K562 (cell line): ENCODE measurements at regions not wholly inside any gene's neighbourhood (a gene's known extent, or its start where the extent isn't known, plus 50 kb on each side); places are given as distances from the start of the nearest gene placed in this dataset.

ENCODE experiments used
- ATAC-seq: fragments of 200-7000 bp; cut with Tn5 transposase; 3 replicates; pipeline ENCODE4 v1.9.1; 2020; ENCODE audit warnings: moderate library complexity
- BruUV-seq: library from RNA; stranded (reverse); fragments of 400-500 nt; replicated peaks from 2 replicates; lab custom pipeline; 2021; lab: Mats Ljungman, UMichigan
- CTCF ChIA-PET: fragments of 300-600 bp; formaldehyde crosslinking; extraction: SDS; loops from one replicate; lab custom pipeline; 2021; ENCODE audit warnings: low intra/inter-chr PET ratio; lab: Yijun Ruan, JAX
- POLR2A ChIA-PET: fragments of 300-600, 350-650 bp; sonication (Branson Sonifier 250); formaldehyde crosslinking; extraction: SDS; loops from one replicate; lab custom pipeline; 2021; ENCODE audit warnings: antibody characterized with exemption, inconsistent platforms; lab: Yijun Ruan, JAX
- DNase-seq, 4 experiments: peaks; one replicate each; pipeline versions ENCODE4 v3.0.0 to v3.0.0-alpha.2; 2011 to 2018; ENCODE audit warnings: low spot score in 3 of 4, mixed read lengths in 3 of 4; ENCODE audit errors: extremely low read depth in 1 of 4
- FAIRE-seq: peaks from 2 replicates; lab custom pipeline; 2011; peaks lifted over from hg19 to GRCh38; lab: Jason Lieb, UNC
- H2AFZ ChIP-seq: 2 replicates; pipeline ENCODE4 v1.6.0; 2011; ENCODE audit warnings: low read depth, low read length, control low read depth, inconsistent platforms
- H3K27ac ChIP-seq: fragments of 200-600 bp; 3 replicates; pipeline ENCODE4 v1.8.0; 2011; ENCODE audit warnings: low read depth, mild to moderate bottlenecking, control low read depth, inconsistent platforms, low read length, moderate library complexity, mixed read lengths; ENCODE audit errors: extremely low read depth
- H3K27me3 ChIP-seq, 2 experiments: fragments of 300-600 bp in 1 of 2; 2 replicates in 1 of 2; 3 replicates in 1 of 2; pipeline versions ENCODE4 v1.6.0 to v1.8.0; 2011; ENCODE audit warnings: inconsistent platforms in 2 of 2, low read length in 2 of 2, mild to moderate bottlenecking in 1 of 2, mixed read lengths in 1 of 2, moderate library complexity in 1 of 2; ENCODE audit not compliant: control insufficient read depth in 2 of 2, insufficient read depth in 2 of 2
- H3K36me3 ChIP-seq: fragments of 300-600 bp; 3 replicates; pipeline ENCODE4 v1.8.0; 2011; ENCODE audit warnings: mild to moderate bottlenecking, low read length, inconsistent platforms; ENCODE audit not compliant: control insufficient read depth, insufficient read depth
- H3K4me1 ChIP-seq, 2 experiments: fragments of 200-600 bp in 1 of 2; replicated peaks in 1 of 2; 2 replicates in 1 of 2; 3 replicates in 1 of 2; pipeline versions ENCODE4 v1.5.1 to v1.8.0; 2011; ENCODE audit warnings: inconsistent platforms in 2 of 2, low read length in 2 of 2, mild to moderate bottlenecking in 1 of 2, mixed read lengths in 1 of 2, moderate library complexity in 1 of 2; ENCODE audit not compliant: control insufficient read depth in 2 of 2, insufficient read depth in 2 of 2
- H3K4me2 ChIP-seq: 2 replicates; pipeline ENCODE4 v1.6.1; 2011; ENCODE audit warnings: low read length, control low read depth, inconsistent platforms, mixed read lengths; ENCODE audit not compliant: insufficient read depth
- H3K4me3 ChIP-seq: fragments of 200-600 bp; sonication (generic), shearing (Covaris generic); 2 replicates; pipeline ENCODE4 v1.5.1; 2016; ENCODE audit warnings: control low read depth, inconsistent platforms
- H3K79me2 ChIP-seq: fragments of 200-600 bp; 3 replicates; pipeline ENCODE4 v1.8.0; 2011; ENCODE audit warnings: low read length, inconsistent platforms; ENCODE audit not compliant: control insufficient read depth, insufficient read depth
- H3K9ac ChIP-seq, 2 experiments: 2 replicates each; pipeline versions ENCODE4 v1.6.0 to v1.6.1; 2011; ENCODE audit warnings: low read depth in 2 of 2, low read length in 2 of 2, control low read depth in 1 of 2, inconsistent platforms in 1 of 2, mild to moderate bottlenecking in 1 of 2, mixed read lengths in 1 of 2; ENCODE audit not compliant: insufficient read depth in 1 of 2
- H3K9me1 ChIP-seq: one replicate; pipeline ENCODE4 v1.6.0; 2011; ENCODE audit warnings: inconsistent platforms, mild to moderate bottlenecking, low read length, moderate library complexity; ENCODE audit not compliant: control insufficient read depth, insufficient read depth
- H3K9me3 ChIP-seq: replicated peaks from 2 replicates; pipeline ENCODE4 v1.5.1; 2011; ENCODE audit warnings: low read depth, low read length, inconsistent platforms; ENCODE audit not compliant: control insufficient read depth, insufficient read depth
- H4K20me1 ChIP-seq: replicated peaks from 2 replicates; pipeline ENCODE4 v1.6.1; 2011; ENCODE audit warnings: low read length, inconsistent platforms, mixed read lengths; ENCODE audit not compliant: control insufficient read depth, insufficient read depth
- ARHGAP35 ChIP-seq: fragments of 450-650 bp; IDR thresholded peaks from 2 replicates; pipeline ENCODE4 v1.6.1; 2018; ENCODE audit not compliant: partially characterized antibody
- ATF1 ChIP-seq, 2 experiments: fragments of 450-650 bp in 1 of 2; IDR thresholded peaks; 2 replicates each; pipeline ENCODE4 v1.6.1; 2016; ENCODE audit warnings: missing compliant biosample characterization in 1 of 2, missing genetic modification characterization in 1 of 2
- CREB5 ChIP-seq: fragments of 250-450 bp; sonication (Bioruptor Pico); IDR thresholded peaks from 2 replicates; pipeline ENCODE4 v1.5.0; 2020; ENCODE audit warnings: mild to moderate bottlenecking
- FOXA1 ChIP-seq: fragments of 450-650 bp; IDR thresholded peaks from 2 replicates; pipeline ENCODE4 v1.6.1; 2016; ENCODE audit warnings: mild to moderate bottlenecking, borderline replicate concordance
- JUNB ChIP-seq: fragments of 450-650 bp; formaldehyde crosslinking; conservative IDR thresholded peaks from 2 replicates; pipeline ENCODE4 v1.4.0; 2020; ENCODE audit warnings: mild to moderate bottlenecking
- JUND ChIP-seq, 2 experiments: IDR thresholded peaks; 2 replicates in 1 of 2; 3 replicates in 1 of 2; pipeline ENCODE4 v1.6.1; 2011; ENCODE audit warnings: borderline replicate concordance in 2 of 2, low read depth in 2 of 2, low read length in 2 of 2, improper control_type of control experiment in 1 of 2, missing biosample characterization in 1 of 2, missing genetic modification characterization in 1 of 2, missing genetic modification reagents in 1 of 2
- KLF10 ChIP-seq: fragments of 250-450 bp; sonication (Bioruptor Pico); IDR thresholded peaks from 2 replicates; pipeline ENCODE4 v1.6.1; 2021; ENCODE audit warnings: matching md5 sums
- NEUROD1 ChIP-seq: fragments of 150-350 bp; IDR thresholded peaks from 2 replicates; pipeline ENCODE4 v1.6.1; 2014; ENCODE audit warnings: borderline replicate concordance, low read length, low read depth; ENCODE audit not compliant: partially characterized antibody
- NR4A1 ChIP-seq, 2 experiments: fragments of 250-450 bp in 1 of 2; fragments of 450-650 bp in 1 of 2; sonication (Bioruptor Pico) in 1 of 2; IDR thresholded peaks; 2 replicates each; pipeline versions ENCODE4 v1.4.0 to v1.6.1; 2016 to 2020; ENCODE audit warnings: mild to moderate bottlenecking in 2 of 2, missing compliant biosample characterization in 1 of 2, missing genetic modification characterization in 1 of 2, moderate library complexity in 1 of 2
- SMARCE1 ChIP-seq: fragments of 450-650 bp; IDR thresholded peaks from 2 replicates; pipeline ENCODE4 v1.7.1; 2016; ENCODE audit warnings: mild to moderate bottlenecking
- TAL1 ChIP-seq: fragments of 450-650 bp; IDR thresholded peaks from 2 replicates; pipeline ENCODE4 v1.6.1; 2016; ENCODE audit warnings: mild to moderate bottlenecking
- TBL1XR1 ChIP-seq, 2 experiments: IDR thresholded peaks; 2 replicates each; pipeline ENCODE4 v1.6.1; 2012; ENCODE audit warnings: improper control_type of control experiment in 2 of 2, low read length in 2 of 2, mild to moderate bottlenecking in 1 of 2
- WHSC1 ChIP-seq: IDR thresholded peaks from one replicate; pipeline ENCODE4 v1.6.1; 2012; ENCODE audit warnings: low read length, control low read depth, inconsistent platforms
- ZNF175 ChIP-seq: fragments of 200-800 bp; sonication (Bioruptor generic); IDR thresholded peaks from 2 replicates; pipeline ENCODE4 v1.6.1; 2016; ENCODE audit warnings: low read depth, mild to moderate bottlenecking, missing genetic modification characterization, missing compliant biosample characterization
- ZNF277 ChIP-seq: fragments of 250-450 bp; sonication (Bioruptor Pico); IDR thresholded peaks from 2 replicates; pipeline ENCODE4 v1.8.0; 2022; ENCODE audit warnings: inconsistent platforms, mild to moderate bottlenecking, moderate library complexity, borderline replicate concordance
- ZNF561 ChIP-seq: fragments of 450-650 bp; formaldehyde crosslinking; conservative IDR thresholded peaks from 2 replicates; pipeline ENCODE4 v1.4.0; 2020; ENCODE audit warnings: mild to moderate bottlenecking, moderate library complexity
- WGBS: fragments of 100-300 bp; shearing (Covaris generic); methylation state at CpG from one replicate; pipeline ENCODE4 v1.1.6; 2016; ENCODE audit warnings: low coverage, mixed read lengths; ENCODE audit not compliant: insufficient coverage; ENCODE audit errors: missing lambda C conversion rate; 5-methylcytosine and 5-hydroxymethylcytosine counted together
- in situ Hi-C: fragments of 300-500 bp; cut with MboI; formaldehyde crosslinking; loops from 4 replicates; pipeline ENCODE4 v1.15.0; 2018; ENCODE audit warnings: inconsistent platforms, mixed read lengths
- intact Hi-C: fragments of 100-400 bp; cut with micrococcal nuclease; formaldehyde crosslinking; loops from 2 replicates; pipeline ENCODE4 v1.14.2; 2022
- TF ChIP-seq, protein P1 (sequence below): sonication (generic); formaldehyde crosslinking; IDR thresholded peaks from 2 replicates; pipeline ENCODE4 v1.8.0; 2022; ENCODE audit warnings: missing genetic modification reagents, mild to moderate bottlenecking, moderate library complexity, borderline replicate concordance

DNA sequence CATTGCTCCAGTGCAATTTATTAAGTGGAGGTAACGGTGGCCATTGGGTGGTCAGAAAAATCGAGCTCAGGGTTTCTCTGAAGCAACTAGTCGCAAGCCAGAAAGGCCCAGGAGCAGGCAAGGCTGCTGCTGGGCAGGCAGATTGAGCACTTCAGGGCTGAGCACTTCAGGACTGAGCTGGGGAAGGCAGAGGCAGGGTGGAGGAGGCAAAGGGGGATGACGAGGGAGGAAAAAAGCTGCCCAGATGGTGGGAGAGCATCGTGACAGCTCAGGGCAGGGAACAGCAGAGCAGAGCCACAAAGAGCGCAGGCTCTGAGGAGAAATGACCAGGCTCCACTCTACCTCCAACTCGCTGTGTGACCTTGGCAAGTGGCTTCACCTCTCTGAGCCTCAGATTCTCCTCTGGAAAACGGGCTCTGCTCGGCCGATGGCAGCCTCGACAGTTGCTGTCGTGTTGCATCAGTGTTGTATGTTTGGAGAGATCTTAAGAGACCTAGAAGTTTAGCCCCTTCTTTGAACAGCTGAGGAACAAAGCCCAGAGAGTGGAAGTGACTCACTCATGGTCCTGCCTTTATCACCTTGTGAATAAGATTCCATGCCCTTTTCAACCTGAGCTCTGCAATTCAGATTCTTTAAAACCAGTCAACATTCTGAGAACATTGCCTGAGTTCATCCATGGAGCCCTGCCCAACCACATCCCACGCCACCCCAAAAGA, 141.4 kb downstream of the SYF2 start (continued):
- TF ChIP-seq, protein P1, sequence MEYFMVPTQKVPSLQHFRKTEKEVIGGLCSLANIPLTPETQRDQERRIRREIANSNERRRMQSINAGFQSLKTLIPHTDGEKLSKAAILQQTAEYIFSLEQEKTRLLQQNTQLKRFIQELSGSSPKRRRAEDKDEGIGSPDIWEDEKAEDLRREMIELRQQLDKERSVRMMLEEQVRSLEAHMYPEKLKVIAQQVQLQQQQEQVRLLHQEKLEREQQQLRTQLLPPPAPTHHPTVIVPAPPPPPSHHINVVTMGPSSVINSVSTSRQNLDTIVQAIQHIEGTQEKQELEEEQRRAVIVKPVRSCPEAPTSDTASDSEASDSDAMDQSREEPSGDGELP, result 0 out of 2 replicates have a peak, but pooled peaks have one; percentile 20
- peak; percentile 92 for TF ChIP-seq JUND (IDR thresholded peaks at IDR 0.05; ENCODE audit: borderline replicate concordance, low read depth, low read length)
- TF ChIP-seq JUND (tag; IDR thresholded peaks at IDR 0.05; ENCODE audit: borderline replicate concordance, low read depth, low read length), result peak; percentile 33; the same call in 1 of the 3 replicates
- TF ChIP-seq SMARCE1, result 0 out of 2 replicates have a peak, but pooled peaks have one; percentile 31

DNA sequence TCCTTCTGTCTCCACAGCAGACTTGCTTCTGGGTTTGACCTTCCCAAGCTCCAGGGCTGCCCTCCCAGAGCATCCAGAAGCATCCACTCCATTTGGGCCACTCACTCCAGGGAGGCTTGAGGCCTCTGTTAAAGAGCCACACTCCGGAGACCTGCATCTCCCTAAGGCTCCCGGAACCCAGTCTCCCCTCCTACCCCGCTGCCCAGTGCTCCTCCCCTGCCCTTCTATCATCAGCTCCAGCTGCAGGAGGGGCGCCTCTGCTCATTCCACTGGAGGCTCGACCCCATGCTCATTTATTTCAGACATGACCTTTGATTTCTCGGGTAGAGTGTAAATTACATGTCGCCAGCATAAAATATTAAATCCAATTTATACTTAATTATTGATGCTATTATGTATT, 142.5 kb downstream of the SYF2 start:
- no peak overlapping the region for H2AFZ ChIP-seq
- no peaks in the 10 kb centered on the region for H4K20me1 ChIP-seq
- H3K27ac ChIP-seq, result no peak overlapping the region
- H3K36me3 ChIP-seq, result no peaks in the 10 kb centered on the region
- 19% methylated on average over 7 of the region's 7 CpGs for WGBS
- ATAC-seq (no peak), FAIRE-seq (no peak), DNase-seq (no peak)
- H3K9me1 ChIP-seq, result no peaks in the 10 kb centered on the region
- no peaks in the 10 kb centered on the region for H3K9me3 ChIP-seq
- CTCF ChIA-PET, result no interaction called here
- BruUV-seq, result no TSS peak
- H3K9ac ChIP-seq, result no peak overlapping the region
- no peak overlapping the region for H3K4me3 ChIP-seq
- H3K27me3 ChIP-seq, result peaks cover 2 to 49% of the 10 kb centered on the region in 2 experiments; a peak in 4 of 5 replicates
- H3K4me1 ChIP-seq, result peaks cover 0 to 4% of the 10 kb centered on the region in 2 experiments; a peak in 3 of 5 replicates
- in situ Hi-C loops (no loop called here), intact Hi-C loops (no loop called here)
- POLR2A ChIA-PET, result interaction anchor here (1.4 kb wide), 1 partner anchor 10 kb away, joined by 5 read pairs; no protein-coding TSS in a partner anchor
- H3K4me2 ChIP-seq, result no peak overlapping the region
- no peaks in the 10 kb centered on the region for H3K79me2 ChIP-seq
- TF ChIP-seq ARHGAP35 (no peak), ZNF277 (no peak), ATF1 (CRISPR knock-in tag; IDR thresholded peaks at IDR 0.05) (no peak), ATF1 (tag; IDR thresholded peaks at IDR 0.05) (no peak), WHSC1 (no peak), NEUROD1 (no peak), ZNF175 (CRISPR knock-in tag) (no peak), FOXA1 (no peak), ZNF561 (CRISPR knock-in tag) (no peak), KLF10 (CRISPR knock-in tag) (no peak), NR4A1 (CRISPR knock-in tag; IDR thresholded peaks at IDR 0.05) (no peak), NR4A1 (tag; IDR thresholded peaks at IDR 0.05) (no peak), TAL1 (no peak), JUNB (CRISPR knock-in tag) (no peak), TBL1XR1 (IDR thresholded peaks at IDR 0.05; ENCODE audit: low read length in 2 of 2) (no peak), CREB5 (no peak)
